GM12873 (cell line): ENCODE measurements at regions not wholly inside any gene's neighbourhood (a gene's known extent, or its start where the extent isn't known, plus 50 kb on each side); places are given as distances from the start of the nearest gene placed in this dataset.

ENCODE experiments used
- TF ChIP-seq, protein P1 (sequence below): IDR thresholded peaks from 2 replicates; pipeline ENCODE4 v1.5.1; 2012; ENCODE audit warnings: low read depth, mild to moderate bottlenecking, moderate library complexity, low read length, control low read depth; ENCODE audit not compliant: insufficient read depth; ENCODE audit errors: missing control alignments

DNA sequence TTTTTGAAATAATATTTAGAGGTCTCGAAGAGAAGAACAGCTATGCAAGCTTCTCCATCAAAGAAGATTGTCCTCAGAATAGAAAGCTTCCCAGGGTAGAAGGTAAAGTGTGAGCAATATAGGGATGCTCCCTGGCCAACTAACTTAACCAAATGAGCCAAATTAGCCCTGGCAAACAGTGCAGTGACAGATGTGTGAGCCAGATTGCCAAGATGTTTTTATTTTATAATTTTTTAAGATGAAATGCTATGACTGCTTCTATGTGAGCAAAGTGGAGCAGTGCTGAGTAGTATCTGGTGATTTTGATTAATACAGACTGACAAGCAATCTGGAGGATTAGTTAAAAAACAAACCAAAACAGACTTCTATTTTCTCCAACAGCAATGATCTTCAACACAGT lies 202.1 kb downstream of the NOVA1 start:
- TF ChIP-seq, protein P1, sequence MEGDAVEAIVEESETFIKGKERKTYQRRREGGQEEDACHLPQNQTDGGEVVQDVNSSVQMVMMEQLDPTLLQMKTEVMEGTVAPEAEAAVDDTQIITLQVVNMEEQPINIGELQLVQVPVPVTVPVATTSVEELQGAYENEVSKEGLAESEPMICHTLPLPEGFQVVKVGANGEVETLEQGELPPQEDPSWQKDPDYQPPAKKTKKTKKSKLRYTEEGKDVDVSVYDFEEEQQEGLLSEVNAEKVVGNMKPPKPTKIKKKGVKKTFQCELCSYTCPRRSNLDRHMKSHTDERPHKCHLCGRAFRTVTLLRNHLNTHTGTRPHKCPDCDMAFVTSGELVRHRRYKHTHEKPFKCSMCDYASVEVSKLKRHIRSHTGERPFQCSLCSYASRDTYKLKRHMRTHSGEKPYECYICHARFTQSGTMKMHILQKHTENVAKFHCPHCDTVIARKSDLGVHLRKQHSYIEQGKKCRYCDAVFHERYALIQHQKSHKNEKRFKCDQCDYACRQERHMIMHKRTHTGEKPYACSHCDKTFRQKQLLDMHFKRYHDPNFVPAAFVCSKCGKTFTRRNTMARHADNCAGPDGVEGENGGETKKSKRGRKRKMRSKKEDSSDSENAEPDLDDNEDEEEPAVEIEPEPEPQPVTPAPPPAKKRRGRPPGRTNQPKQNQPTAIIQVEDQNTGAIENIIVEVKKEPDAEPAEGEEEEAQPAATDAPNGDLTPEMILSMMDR = no peak

GRCh38 chr14:26394150-26394810 lies 203.6 kb downstream of the NOVA1 start:
- TF ChIP-seq, protein P1 = no peak

- TF ChIP-seq, protein P1 = no peak
Observed at GRCh38 chr14:26392498-26392897, 205.3 kb downstream of the NOVA1 start.

DNA sequence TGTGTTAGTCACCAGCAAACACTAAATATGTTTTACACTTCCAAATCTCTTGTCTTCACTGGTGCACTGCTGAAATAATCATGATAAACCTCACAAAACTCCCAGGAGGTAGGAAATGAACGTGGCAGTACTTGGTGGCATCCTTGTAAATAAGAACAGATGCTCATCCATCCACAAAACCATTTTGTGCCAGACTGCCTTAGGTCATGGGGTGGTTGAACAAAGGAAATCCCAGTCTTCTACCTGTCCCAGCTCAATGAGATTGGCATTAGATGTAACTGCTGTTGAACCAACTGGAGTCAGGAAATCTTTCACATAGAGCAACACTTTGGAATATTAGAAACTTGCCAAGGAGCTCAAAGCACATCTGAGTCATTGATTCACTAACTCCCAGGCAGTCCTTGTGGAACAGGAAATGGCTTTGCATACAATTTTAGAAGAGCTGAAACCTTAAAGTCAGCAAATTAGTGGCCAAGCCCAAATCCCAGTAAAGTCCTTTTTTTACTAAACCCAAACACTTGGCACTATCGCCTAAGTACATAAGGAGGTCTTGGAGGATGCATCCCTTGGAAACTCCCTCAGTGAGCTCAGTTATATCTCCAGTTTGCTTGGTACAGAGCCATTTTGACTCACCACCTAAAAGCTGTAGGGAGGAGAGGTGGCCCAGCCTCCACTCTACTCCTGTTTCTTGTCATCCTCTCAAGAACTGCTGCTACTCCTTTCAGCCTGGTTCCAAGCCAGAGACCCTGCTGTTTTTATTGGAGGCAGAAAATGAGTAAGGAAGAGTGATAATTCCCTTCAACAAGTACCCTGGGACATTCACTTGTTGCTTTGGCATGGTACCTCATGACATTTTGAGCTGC lies 208.0 kb downstream of the NOVA1 start:
- TF ChIP-seq, protein P1 = no peak

DNA sequence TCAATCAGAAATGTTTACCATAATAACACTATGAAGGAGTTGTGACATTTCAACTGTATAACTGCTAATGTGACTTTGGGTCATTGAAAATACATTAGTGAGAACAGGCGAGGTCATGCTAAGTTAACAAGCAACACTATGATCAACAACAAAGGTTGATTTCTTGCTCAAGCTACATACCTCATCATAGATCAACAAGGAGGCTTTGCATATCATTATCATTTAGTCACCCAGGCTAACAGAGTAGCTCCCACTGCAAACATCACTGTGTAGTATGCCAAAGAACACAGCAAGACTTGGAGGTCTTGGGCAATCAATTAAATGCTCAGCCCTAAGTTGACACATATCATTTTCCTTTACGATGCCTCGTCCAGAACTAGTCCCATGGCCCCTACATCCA lies 212.5 kb downstream of the NOVA1 start:
- TF ChIP-seq, protein P1 = no peak

DNA sequence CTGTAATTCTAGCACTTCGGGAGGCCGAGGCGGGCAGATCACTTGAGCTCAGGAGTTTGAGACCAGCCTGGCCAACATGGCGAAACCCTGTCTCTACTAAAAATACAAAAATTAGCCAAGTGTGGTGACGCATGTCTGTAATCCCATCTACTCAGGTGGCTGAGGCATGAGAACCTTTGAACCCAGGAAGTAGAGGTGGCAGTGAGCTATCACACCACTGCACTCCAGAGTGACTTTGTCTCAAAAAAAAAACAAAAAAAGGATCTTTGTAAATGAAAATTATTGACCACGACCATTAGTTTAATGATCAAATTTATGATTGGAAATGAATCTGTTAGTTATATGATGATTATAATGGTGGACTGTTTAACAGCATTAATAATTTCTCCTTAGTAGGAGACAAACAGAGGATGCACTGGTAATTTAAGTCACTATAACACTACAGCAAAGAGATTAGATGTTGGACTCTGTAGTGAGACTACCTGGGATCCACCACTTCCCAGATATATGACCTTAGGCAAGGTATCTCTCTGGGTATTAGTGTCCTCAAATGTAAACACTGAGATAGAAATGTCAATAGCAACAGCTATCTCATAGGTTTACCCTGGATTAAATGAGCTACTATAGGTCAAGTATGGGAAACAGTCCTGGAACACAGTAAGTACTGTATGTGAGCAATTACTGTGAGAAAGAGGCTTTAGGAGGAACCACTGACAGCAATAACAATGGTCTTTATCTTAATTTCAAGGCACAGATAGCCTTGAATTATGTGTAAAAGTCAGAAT lies 214.7 kb downstream of the NOVA1 start:
- TF ChIP-seq, protein P1 = no peak

- TF ChIP-seq, protein P1 = no peak
Observed at GRCh38 chr14:26381405-26381804, 216.4 kb downstream of the NOVA1 start.
